ENCODE measurements at regions not wholly inside any gene's neighbourhood (a gene's known extent, or its start where the extent isn't known, plus 50 kb on each side); places are given as distances from the start of the nearest gene placed in this dataset.

GRCh38 chr10:21263839-21264238 lies 261.6 kb downstream of the SKIDA1 start:
- H3K9me3 ChIP-seq (ENCODE audit: low read length) = no peaks in the 10 kb centered on the region

GRCh38 chr10:21263263-21263803 lies 262.1 kb downstream of the SKIDA1 start:
- no peaks in the 10 kb centered on the region for H3F3A ChIP-seq (ENCODE audit: insufficient read depth, low read length, poor library complexity, severe bottlenecking)
- no peaks in the 10 kb centered on the region for H3K9me3 ChIP-seq (ENCODE audit: low read length)
- H3K9me2 ChIP-seq (ENCODE audit: insufficient read depth, low read length) = no peaks in the 10 kb centered on the region
- no peaks in the 10 kb centered on the region for H3K27me3 ChIP-seq (ENCODE audit: insufficient read depth, low read depth, low read length)
- no peak overlapping the region for H3K4me3 ChIP-seq (ENCODE audit: low read length)
- no peak overlapping the region for H3K4me2 ChIP-seq (ENCODE audit: low read length)
- H3K79me2 ChIP-seq (replicated peaks; ENCODE audit: insufficient read depth, low read length) = no peaks in the 10 kb centered on the region
- H3K27ac ChIP-seq (ENCODE audit: low read length) = no peak overlapping the region
- TF ChIP-seq CTCF (IDR thresholded peaks at IDR 0.05; ENCODE audit: poor library complexity, severe bottlenecking) (no peak), TAF1 (IDR thresholded peaks at IDR 0.05; ENCODE audit: low read depth) (no peak), EZH2 (IDR thresholded peaks at IDR 0.05; ENCODE audit: borderline replicate concordance, insufficient read depth, low read length, poor library complexity, severe bottlenecking) (no peak), EP300 (conservative IDR thresholded peaks at IDR 0.05; ENCODE audit: poor library complexity, severe bottlenecking) (no peak), POLR2AphosphoS5 (IDR thresholded peaks at IDR 0.05) (no peak)
- no peaks in the 10 kb centered on the region for H4K20me1 ChIP-seq (ENCODE audit: insufficient read depth)
- H3K9ac ChIP-seq (ENCODE audit: low read length) = no peak overlapping the region
- H3K36me3 ChIP-seq (ENCODE audit: insufficient read depth, low read length) = no peaks in the 10 kb centered on the region
- H2AFZ ChIP-seq (ENCODE audit: low read depth, low read length) = no peak overlapping the region

More at GRCh38 chr10:21263839-21264238, 261.6 kb downstream of the SKIDA1 start:
- no peak overlapping the region for H3K9ac ChIP-seq (ENCODE audit: low read length)
- no peak overlapping the region for H3K4me2 ChIP-seq (ENCODE audit: low read length)
- no peaks in the 10 kb centered on the region for H3K79me2 ChIP-seq (replicated peaks; ENCODE audit: insufficient read depth, low read length)
- H2AFZ ChIP-seq (ENCODE audit: low read depth, low read length) = no peak overlapping the region
- no peak overlapping the region for H3K4me3 ChIP-seq (ENCODE audit: low read length)
- H3K27ac ChIP-seq (ENCODE audit: low read length) = no peak overlapping the region
- no peaks in the 10 kb centered on the region for H3K36me3 ChIP-seq (ENCODE audit: insufficient read depth, low read length)
- no peaks in the 10 kb centered on the region for H3K27me3 ChIP-seq (ENCODE audit: insufficient read depth, low read depth, low read length)
- no peaks in the 10 kb centered on the region for H3F3A ChIP-seq (ENCODE audit: insufficient read depth, low read length, poor library complexity, severe bottlenecking)
- H4K20me1 ChIP-seq (ENCODE audit: insufficient read depth) = no peaks in the 10 kb centered on the region
- no peaks in the 10 kb centered on the region for H3K9me2 ChIP-seq (ENCODE audit: insufficient read depth, low read length)
- TF ChIP-seq RAD21 (conservative IDR thresholded peaks at IDR 0.05) = no peak
- TF ChIP-seq TAF1 (IDR thresholded peaks at IDR 0.05; ENCODE audit: low read depth) = no peak
- no peak for TF ChIP-seq SMC3 (conservative IDR thresholded peaks at IDR 0.05; ENCODE audit: poor library complexity)
- TF ChIP-seq CTCF (IDR thresholded peaks at IDR 0.05; ENCODE audit: poor library complexity, severe bottlenecking) = no peak
- TF ChIP-seq MXI1 (conservative IDR thresholded peaks at IDR 0.05; ENCODE audit: poor library complexity, severe bottlenecking) = no peak
- no peak for TF ChIP-seq EZH2 (IDR thresholded peaks at IDR 0.05; ENCODE audit: borderline replicate concordance, insufficient read depth, low read length, poor library complexity, severe bottlenecking)
- TF ChIP-seq REST (IDR thresholded peaks at IDR 0.05; ENCODE audit: borderline replicate concordance) = no peak
